Dendritic cell treated with granulocyte-macrophage colony-stimulating factor and Interleukin-4, amounts not matched to agents 40 ng/mL and 50 ng/mL, for 4 days (primary cell): ENCODE measurements at regions not wholly inside any gene's neighbourhood (a gene's known extent, or its start where the extent isn't known, plus 50 kb on each side); places are given as distances from the start of the nearest gene placed in this dataset.

ENCODE experiments used
- H3K27ac Mint-ChIP-seq: one replicate; pipeline ENCODE4 v1.8.0; 2022; ENCODE audit warnings: mild to moderate bottlenecking, mixed read lengths
- H3K27me3 Mint-ChIP-seq: one replicate; pipeline ENCODE4 v1.8.0; 2022; ENCODE audit warnings: mild to moderate bottlenecking, mixed read lengths
- H3K36me3 Mint-ChIP-seq: one replicate; pipeline ENCODE4 v1.8.0; 2022; ENCODE audit warnings: low read depth, mixed read lengths
- H3K4me1 Mint-ChIP-seq: one replicate; pipeline ENCODE4 v1.8.0; 2022; ENCODE audit warnings: low read depth, mixed read lengths
- H3K4me3 Mint-ChIP-seq: one replicate; pipeline ENCODE4 v1.8.0; 2022; ENCODE audit warnings: mild to moderate bottlenecking, moderate library complexity, mixed read lengths
- H3K9me3 Mint-ChIP-seq: one replicate; pipeline ENCODE4 v1.8.0; 2022; ENCODE audit warnings: mixed read lengths
- intact Hi-C: fragments of 100-400 bp; cut with micrococcal nuclease; formaldehyde crosslinking; loops from one replicate; pipeline ENCODE4 v1.15.0; 2022

- Mint-ChIP-seq H3K4me1 (no peaks in the 10 kb centered on the region), H3K36me3 (no peaks in the 10 kb centered on the region), H3K9me3 (peaks cover 54% of the 10 kb centered on the region), H3K27me3 (no peaks in the 10 kb centered on the region), H3K27ac (no peak overlapping the region), H3K4me3 (no peak overlapping the region)
- intact Hi-C loops: no loop called here
Measured at GRCh38 chr1:65741993-65742392, 50.7 kb upstream of the PDE4B start.
